ENCODE measurements at regions not wholly inside any gene's neighbourhood (a gene's known extent, or its start where the extent isn't known, plus 50 kb on each side); places are given as distances from the start of the nearest gene placed in this dataset.

GRCh38 chr5:25160891-25161290, 516.1 kb upstream of the CDH10 start:
- Histone ChIP-seq H3K9ac (ENCODE audit: low read depth in 1 of 2, low read length in 2 of 2) (no peak overlapping the region), H3K9me3 (ENCODE audit: control insufficient read depth in 2 of 2, low read length in 2 of 2) (no peaks in the 10 kb centered on the region), H3K4me1 (ENCODE audit: control insufficient read depth in 2 of 2, insufficient read depth in 2 of 2, low read length in 2 of 2) (no peaks in the 10 kb centered on the region), H3K4me3 (ENCODE audit: low read length in 2 of 2) (no peak overlapping the region), H3K27me3 (ENCODE audit: control insufficient read depth in 2 of 2, insufficient read depth in 2 of 2, low read length in 2 of 2) (no peaks in the 10 kb centered on the region), H3K36me3 (ENCODE audit: control insufficient read depth in 2 of 2, insufficient read depth in 2 of 2, low read length in 2 of 2) (no peaks in the 10 kb centered on the region), H3K27ac (ENCODE audit: low read depth in 2 of 2, low read length in 2 of 2) (no peak overlapping the region)

DNA sequence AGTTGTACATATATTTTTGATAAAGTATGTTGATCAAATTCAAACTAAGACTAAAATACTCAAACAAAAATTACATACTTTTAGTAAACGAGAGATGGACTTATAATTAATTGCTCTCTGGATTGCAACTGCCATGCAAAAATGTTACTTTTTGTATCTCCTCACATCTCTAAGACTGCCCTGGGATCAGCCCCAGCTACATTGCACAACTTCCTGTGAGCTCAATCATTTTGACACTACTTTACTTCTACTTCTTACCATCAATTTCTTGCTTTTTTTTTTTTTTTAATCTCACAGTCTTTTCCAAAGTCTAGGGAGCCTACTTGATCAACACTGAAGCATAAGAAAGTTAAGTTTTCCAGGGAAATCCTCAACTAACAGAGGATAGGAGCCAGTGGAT, 506.0 kb upstream of the CDH10 start:
- Histone ChIP-seq H3K4me1 (ENCODE audit: control insufficient read depth in 2 of 2, insufficient read depth in 2 of 2, low read length in 2 of 2) (no peaks in the 10 kb centered on the region), H3K4me3 (ENCODE audit: low read length in 2 of 2) (no peak overlapping the region), H3K27ac (ENCODE audit: low read depth in 2 of 2, low read length in 2 of 2) (no peak overlapping the region), H3K9ac (ENCODE audit: low read depth in 1 of 2, low read length in 2 of 2) (no peak overlapping the region), H3K27me3 (ENCODE audit: control insufficient read depth in 2 of 2, insufficient read depth in 2 of 2, low read length in 2 of 2) (no peaks in the 10 kb centered on the region), H3K9me3 (ENCODE audit: control insufficient read depth in 2 of 2, low read length in 2 of 2) (no peaks in the 10 kb centered on the region), H3K36me3 (ENCODE audit: control insufficient read depth in 2 of 2, insufficient read depth in 2 of 2, low read length in 2 of 2) (no peaks in the 10 kb centered on the region)

GRCh38 chr5:25128606-25129005, 483.8 kb upstream of the CDH10 start:
- H3K27me3 ChIP-seq (ENCODE audit: control insufficient read depth in 2 of 2, insufficient read depth in 2 of 2, low read length in 2 of 2), result no peaks in the 10 kb centered on the region
- H3K9ac ChIP-seq (ENCODE audit: low read depth in 1 of 2, low read length in 2 of 2), result no peak overlapping the region
- H3K4me3 ChIP-seq (ENCODE audit: low read length in 2 of 2), result no peak overlapping the region
- H3K36me3 ChIP-seq (ENCODE audit: control insufficient read depth in 2 of 2, insufficient read depth in 2 of 2, low read length in 2 of 2), result no peaks in the 10 kb centered on the region
- H3K27ac ChIP-seq (ENCODE audit: low read depth in 2 of 2, low read length in 2 of 2), result no peak overlapping the region
- peaks cover 0 to 2% of the 10 kb centered on the region in 2 donors for H3K9me3 ChIP-seq (ENCODE audit: control insufficient read depth in 2 of 2, low read length in 2 of 2)
- no peaks in the 10 kb centered on the region for H3K4me1 ChIP-seq (ENCODE audit: control insufficient read depth in 2 of 2, insufficient read depth in 2 of 2, low read length in 2 of 2)

DNA sequence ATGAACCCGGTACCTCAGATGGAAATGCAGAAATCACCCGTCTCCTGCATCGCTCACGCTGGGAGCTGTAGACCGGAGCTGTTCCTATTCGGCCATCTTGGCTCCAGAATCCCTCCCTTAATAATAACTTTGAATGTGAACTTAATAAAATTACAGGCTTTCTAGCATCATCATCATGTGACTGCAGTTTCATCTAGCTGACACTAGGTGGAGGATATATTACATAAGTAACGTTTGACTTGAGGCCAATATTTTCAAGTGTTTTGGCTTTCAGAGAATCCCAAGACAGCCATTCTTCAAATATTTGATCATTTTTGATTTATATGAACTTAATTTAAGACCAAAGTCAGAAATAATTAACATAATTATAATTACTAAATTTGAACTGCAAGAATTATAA, 474.9 kb upstream of the CDH10 start:
- Histone ChIP-seq H3K9me3 (ENCODE audit: control insufficient read depth in 2 of 2, low read length in 2 of 2) (no peaks in the 10 kb centered on the region), H3K4me3 (ENCODE audit: low read length in 2 of 2) (no peak overlapping the region), H3K27me3 (ENCODE audit: control insufficient read depth in 2 of 2, insufficient read depth in 2 of 2, low read length in 2 of 2) (no peaks in the 10 kb centered on the region), H3K4me1 (ENCODE audit: control insufficient read depth in 2 of 2, insufficient read depth in 2 of 2, low read length in 2 of 2) (no peaks in the 10 kb centered on the region), H3K27ac (ENCODE audit: low read depth in 2 of 2, low read length in 2 of 2) (no peak overlapping the region), H3K9ac (ENCODE audit: low read depth in 1 of 2, low read length in 2 of 2) (no peak overlapping the region), H3K36me3 (ENCODE audit: control insufficient read depth in 2 of 2, insufficient read depth in 2 of 2, low read length in 2 of 2) (no peaks in the 10 kb centered on the region)

DNA sequence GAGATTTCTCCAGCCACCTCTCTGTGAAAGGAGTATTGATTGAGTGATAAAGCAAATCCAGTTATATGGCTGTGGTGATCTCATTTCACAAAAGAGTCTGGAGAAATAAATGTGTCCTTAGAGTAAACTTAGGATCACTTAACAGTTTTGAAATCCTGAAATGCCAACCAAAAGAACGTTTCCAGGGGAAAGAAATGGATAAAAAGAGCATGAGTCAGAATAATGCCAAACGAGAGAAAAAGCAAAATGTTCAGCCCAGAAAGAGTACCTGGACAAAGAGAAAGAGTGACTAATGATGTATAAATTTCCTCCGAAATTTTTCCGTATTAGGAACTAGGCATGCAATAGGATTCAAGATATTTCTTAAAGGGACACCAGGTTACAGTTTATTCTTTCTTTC, 463.1 kb upstream of the CDH10 start:
- Histone ChIP-seq H3K27me3 (ENCODE audit: control insufficient read depth in 2 of 2, insufficient read depth in 2 of 2, low read length in 2 of 2) (no peaks in the 10 kb centered on the region), H3K4me1 (ENCODE audit: control insufficient read depth in 2 of 2, insufficient read depth in 2 of 2, low read length in 2 of 2) (no peaks in the 10 kb centered on the region), H3K27ac (ENCODE audit: low read depth in 2 of 2, low read length in 2 of 2) (no peak overlapping the region), H3K9ac (ENCODE audit: low read depth in 1 of 2, low read length in 2 of 2) (no peak overlapping the region), H3K9me3 (ENCODE audit: control insufficient read depth in 2 of 2, low read length in 2 of 2) (peaks cover 0 to 2% of the 10 kb centered on the region in 2 donors), H3K36me3 (ENCODE audit: control insufficient read depth in 2 of 2, insufficient read depth in 2 of 2, low read length in 2 of 2) (no peaks in the 10 kb centered on the region), H3K4me3 (ENCODE audit: low read length in 2 of 2) (no peak overlapping the region)

DNA sequence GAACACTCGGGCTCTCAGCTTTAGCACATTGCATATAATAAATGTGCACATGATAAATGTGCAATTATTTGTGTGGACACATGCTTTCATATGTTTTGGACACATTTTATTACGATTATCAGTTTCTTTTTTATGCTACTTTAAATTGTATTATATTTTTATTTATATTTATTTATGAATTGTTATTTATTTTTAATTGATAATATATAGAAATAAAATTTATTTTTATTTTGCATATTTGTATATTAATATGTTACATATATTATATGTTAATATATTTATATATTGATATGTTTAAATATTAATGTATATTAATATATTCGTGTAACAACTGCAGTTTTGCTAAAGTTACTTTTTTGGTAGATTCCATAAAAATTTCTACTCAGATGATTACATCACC, 454.8 kb upstream of the CDH10 start:
- no peak overlapping the region for H3K9ac ChIP-seq (ENCODE audit: low read depth in 1 of 2, low read length in 2 of 2)

DNA sequence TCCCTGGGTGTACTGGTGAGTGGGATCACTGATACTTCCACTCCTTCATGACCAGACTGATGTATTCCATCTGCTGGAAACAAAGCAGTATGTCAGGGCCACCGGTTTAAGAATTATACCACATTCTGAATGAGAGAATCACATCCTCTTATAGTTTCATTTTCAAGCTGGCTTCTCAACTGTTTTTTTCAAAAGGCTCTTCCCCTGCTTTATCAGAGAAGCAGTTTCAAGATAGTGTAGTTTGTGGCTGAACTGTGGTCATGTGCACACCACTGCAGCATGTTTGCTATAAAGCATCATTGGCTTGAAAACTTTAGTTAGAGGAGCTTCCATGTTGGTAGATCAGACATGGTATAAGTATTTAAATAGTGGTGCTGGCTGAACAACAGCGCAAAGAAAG, 450.5 kb upstream of the CDH10 start:
- Histone ChIP-seq H3K27ac (ENCODE audit: low read depth in 2 of 2, low read length in 2 of 2) (no peak overlapping the region), H3K27me3 (ENCODE audit: control insufficient read depth in 2 of 2, insufficient read depth in 2 of 2, low read length in 2 of 2) (no peaks in the 10 kb centered on the region), H3K4me1 (ENCODE audit: control insufficient read depth in 2 of 2, insufficient read depth in 2 of 2, low read length in 2 of 2) (no peaks in the 10 kb centered on the region), H3K9ac (ENCODE audit: low read depth in 1 of 2, low read length in 2 of 2) (no peak overlapping the region), H3K4me3 (ENCODE audit: low read length in 2 of 2) (no peak overlapping the region), H3K36me3 (ENCODE audit: control insufficient read depth in 2 of 2, insufficient read depth in 2 of 2, low read length in 2 of 2) (no peaks in the 10 kb centered on the region), H3K9me3 (ENCODE audit: control insufficient read depth in 2 of 2, low read length in 2 of 2) (peaks cover 0 to 5% of the 10 kb centered on the region in 2 donors)

More for the DNA sequence above, 454.8 kb upstream of the CDH10 start:
- Histone ChIP-seq H3K4me3 (ENCODE audit: low read length in 2 of 2) (no peak overlapping the region), H3K27ac (ENCODE audit: low read depth in 2 of 2, low read length in 2 of 2) (no peak overlapping the region), H3K36me3 (ENCODE audit: control insufficient read depth in 2 of 2, insufficient read depth in 2 of 2, low read length in 2 of 2) (no peaks in the 10 kb centered on the region), H3K9me3 (ENCODE audit: control insufficient read depth in 2 of 2, low read length in 2 of 2) (peaks cover 0 to 5% of the 10 kb centered on the region in 2 donors), H3K4me1 (ENCODE audit: control insufficient read depth in 2 of 2, insufficient read depth in 2 of 2, low read length in 2 of 2) (no peaks in the 10 kb centered on the region), H3K27me3 (ENCODE audit: control insufficient read depth in 2 of 2, insufficient read depth in 2 of 2, low read length in 2 of 2) (no peaks in the 10 kb centered on the region)

- no peaks in the 10 kb centered on the region for H3K4me1 ChIP-seq (ENCODE audit: control insufficient read depth in 2 of 2, insufficient read depth in 2 of 2, low read length in 2 of 2)
- H3K27me3 ChIP-seq (ENCODE audit: control insufficient read depth in 2 of 2, insufficient read depth in 2 of 2, low read length in 2 of 2), result no peaks in the 10 kb centered on the region
- no peak overlapping the region for H3K27ac ChIP-seq (ENCODE audit: low read depth in 2 of 2, low read length in 2 of 2)
- no peaks in the 10 kb centered on the region for H3K36me3 ChIP-seq (ENCODE audit: control insufficient read depth in 2 of 2, insufficient read depth in 2 of 2, low read length in 2 of 2)
- H3K9me3 ChIP-seq (ENCODE audit: control insufficient read depth in 2 of 2, low read length in 2 of 2), result peaks cover 0 to 5% of the 10 kb centered on the region in 2 donors
- H3K4me3 ChIP-seq (ENCODE audit: low read length in 2 of 2), result no peak overlapping the region
- no peak overlapping the region for H3K9ac ChIP-seq (ENCODE audit: low read depth in 1 of 2, low read length in 2 of 2)
Observed at GRCh38 chr5:25094219-25094618, 449.4 kb upstream of the CDH10 start.

DNA sequence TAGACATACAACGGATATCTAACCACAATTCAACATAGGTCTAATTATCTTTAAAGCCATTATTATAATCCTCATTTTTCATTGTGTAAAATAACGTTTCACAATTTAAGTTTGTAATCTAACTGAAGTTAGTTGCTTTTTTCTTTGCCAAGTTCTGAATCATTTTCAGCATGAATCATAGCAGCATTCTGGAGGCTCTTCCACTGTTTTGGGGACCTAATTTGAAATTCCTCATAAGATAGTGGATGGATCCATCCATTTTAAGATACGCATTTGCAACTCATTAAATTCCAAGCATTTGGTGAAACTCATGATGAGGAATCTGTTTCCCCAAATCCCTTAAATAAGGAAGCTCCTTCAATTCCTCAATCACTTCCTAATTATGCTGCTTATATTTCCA, 447.1 kb upstream of the CDH10 start:
- no peak overlapping the region for H3K27ac ChIP-seq (ENCODE audit: low read depth in 2 of 2, low read length in 2 of 2)
- no peaks in the 10 kb centered on the region for H3K4me1 ChIP-seq (ENCODE audit: control insufficient read depth in 2 of 2, insufficient read depth in 2 of 2, low read length in 2 of 2)
- H3K9me3 ChIP-seq (ENCODE audit: control insufficient read depth in 2 of 2, low read length in 2 of 2), result peaks cover 0 to 5% of the 10 kb centered on the region in 2 donors
- no peaks in the 10 kb centered on the region for H3K27me3 ChIP-seq (ENCODE audit: control insufficient read depth in 2 of 2, insufficient read depth in 2 of 2, low read length in 2 of 2)
- no peak overlapping the region for H3K4me3 ChIP-seq (ENCODE audit: low read length in 2 of 2)
- H3K36me3 ChIP-seq (ENCODE audit: control insufficient read depth in 2 of 2, insufficient read depth in 2 of 2, low read length in 2 of 2), result no peaks in the 10 kb centered on the region
- H3K9ac ChIP-seq (ENCODE audit: low read depth in 1 of 2, low read length in 2 of 2), result no peak overlapping the region

DNA sequence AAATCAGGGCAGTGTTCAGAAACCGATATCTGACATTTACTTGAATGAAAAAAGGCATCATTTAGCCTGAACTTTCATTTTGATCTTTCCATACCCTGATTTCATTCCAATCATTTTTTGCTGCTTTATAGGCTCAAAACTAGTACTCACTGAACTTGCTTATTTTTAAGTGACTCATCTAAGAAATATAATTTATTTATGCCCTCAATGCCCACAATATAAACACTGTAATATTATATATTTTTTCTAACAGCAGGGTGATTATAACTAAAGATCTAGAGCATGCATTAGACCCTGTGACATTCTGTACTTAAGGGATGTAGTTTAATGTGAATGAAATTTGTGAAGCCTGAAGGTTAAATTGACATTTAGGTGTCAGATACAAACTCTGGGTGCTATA, 446.1 kb upstream of the CDH10 start:
- no peaks in the 10 kb centered on the region for H3K4me1 ChIP-seq (ENCODE audit: control insufficient read depth in 2 of 2, insufficient read depth in 2 of 2, low read length in 2 of 2)
- no peaks in the 10 kb centered on the region for H3K36me3 ChIP-seq (ENCODE audit: control insufficient read depth in 2 of 2, insufficient read depth in 2 of 2, low read length in 2 of 2)
- H3K9ac ChIP-seq (ENCODE audit: low read depth in 1 of 2, low read length in 2 of 2), result no peak overlapping the region
- H3K27ac ChIP-seq (ENCODE audit: low read depth in 2 of 2, low read length in 2 of 2), result no peak overlapping the region
- no peaks in the 10 kb centered on the region for H3K27me3 ChIP-seq (ENCODE audit: control insufficient read depth in 2 of 2, insufficient read depth in 2 of 2, low read length in 2 of 2)
- H3K9me3 ChIP-seq (ENCODE audit: control insufficient read depth in 2 of 2, low read length in 2 of 2), result peaks cover 0 to 3% of the 10 kb centered on the region in 2 donors
- no peak overlapping the region for H3K4me3 ChIP-seq (ENCODE audit: low read length in 2 of 2)

DNA sequence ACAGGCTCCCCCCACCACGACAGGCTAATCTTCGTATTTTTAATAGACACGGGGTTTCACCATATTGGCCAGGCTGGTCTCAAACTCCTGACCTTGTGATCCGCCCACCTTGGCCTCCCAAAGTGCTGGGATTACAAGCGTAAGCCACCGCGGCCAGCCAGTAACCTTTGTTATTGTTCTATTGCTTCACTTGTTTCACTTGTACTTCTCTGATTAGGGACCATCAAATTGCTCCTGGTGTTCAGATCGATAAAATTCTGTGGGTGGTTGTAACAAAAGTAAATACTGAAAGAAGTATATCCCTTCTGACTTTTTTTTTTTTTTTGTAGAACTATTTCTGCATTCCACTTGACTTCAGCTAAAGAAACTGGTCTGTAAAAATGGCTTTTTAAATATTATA, 445.5 kb upstream of the CDH10 start:
- Histone ChIP-seq H3K4me1 (ENCODE audit: control insufficient read depth in 2 of 2, insufficient read depth in 2 of 2, low read length in 2 of 2) (no peaks in the 10 kb centered on the region), H3K9me3 (ENCODE audit: control insufficient read depth in 2 of 2, low read length in 2 of 2) (peaks cover 0 to 3% of the 10 kb centered on the region in 2 donors), H3K27me3 (ENCODE audit: control insufficient read depth in 2 of 2, insufficient read depth in 2 of 2, low read length in 2 of 2) (no peaks in the 10 kb centered on the region), H3K4me3 (ENCODE audit: low read length in 2 of 2) (no peak overlapping the region), H3K27ac (ENCODE audit: low read depth in 2 of 2, low read length in 2 of 2) (no peak overlapping the region), H3K36me3 (ENCODE audit: control insufficient read depth in 2 of 2, insufficient read depth in 2 of 2, low read length in 2 of 2) (no peaks in the 10 kb centered on the region), H3K9ac (ENCODE audit: low read depth in 1 of 2, low read length in 2 of 2) (no peak overlapping the region)
